Endothelial cell of umbilical vein (primary cell): ENCODE measurements at regions not wholly inside any gene's neighbourhood (a gene's known extent, or its start where the extent isn't known, plus 50 kb on each side); places are given as distances from the start of the nearest gene placed in this dataset.

Source experiments
- BruUV-seq: library from RNA; stranded (reverse); fragments of 400-500 nt; replicated peaks from 2 replicates; lab custom pipeline; 2021; lab: Mats Ljungman, UMichigan
- CTCF ChIA-PET: fragments of 300-600, 350-600 bp; sonication (Branson Sonifier 250); formaldehyde crosslinking; loops from one replicate; lab custom pipeline; 2021; ENCODE audit warnings: antibody characterized with exemption, inconsistent platforms; lab: Charles Lee
- POLR2A ChIA-PET: fragments of 300-600, 350-600 bp; sonication (Branson Sonifier 250); formaldehyde crosslinking; loops from one replicate; lab custom pipeline; 2021; ENCODE audit warnings: antibody characterized with exemption, inconsistent platforms; lab: Charles Lee
- DNase-seq: peaks from one replicate; pipeline ENCODE4 v3.0.0-alpha.2; 2011; ENCODE audit warnings: low read depth, low spot score
- FAIRE-seq: peaks from 2 replicates; lab custom pipeline; 2011; peaks lifted over from hg19 to GRCh38; lab: Jason Lieb, UNC
- H2AFZ ChIP-seq: 2 replicates; pipeline ENCODE4 v1.6.0; 2012; ENCODE audit warnings: low read depth, low read length, control low read depth, inconsistent platforms
- H3K27ac ChIP-seq: 2 replicates; pipeline ENCODE4 v1.5.1; 2011; ENCODE audit warnings: low read depth, mild to moderate bottlenecking, control low read depth, low read length, moderate library complexity; ENCODE audit not compliant: insufficient read depth
- H3K27me3 ChIP-seq, 2 experiments: 2 replicates each; pipeline versions ENCODE4 v1.6.0 to v1.6.1; 2011; ENCODE audit warnings: low read length in 2 of 2, mixed read lengths in 1 of 2; ENCODE audit not compliant: control insufficient read depth in 2 of 2, insufficient read depth in 2 of 2
- H3K36me3 ChIP-seq, 2 experiments: 2 replicates in 1 of 2; 3 replicates in 1 of 2; pipeline ENCODE4 v1.5.1; 2011; ENCODE audit warnings: low read length in 2 of 2, mild to moderate bottlenecking in 1 of 2, moderate library complexity in 1 of 2; ENCODE audit not compliant: control insufficient read depth in 2 of 2, insufficient read depth in 2 of 2; ENCODE audit errors: extremely low read depth in 1 of 2
- H3K4me1 ChIP-seq: 3 replicates; pipeline ENCODE4 v1.5.1; 2011; ENCODE audit warnings: mild to moderate bottlenecking, low read length; ENCODE audit not compliant: control insufficient read depth, insufficient read depth; ENCODE audit errors: extremely low read depth
- H3K4me2 ChIP-seq: 2 replicates; pipeline ENCODE4 v1.6.1; 2011; ENCODE audit warnings: low read length, control low read depth, mixed read lengths; ENCODE audit not compliant: insufficient read depth
- H3K4me3 ChIP-seq, 3 experiments: fragments of 200-600 bp in 1 of 3; sonication (generic), shearing (Covaris generic) in 1 of 3; replicated peaks in 1 of 3; 2 replicates each; pipeline ENCODE4 v1.5.1; 2011 to 2016; ENCODE audit warnings: control low read depth in 3 of 3, low read length in 3 of 3, mild to moderate bottlenecking in 2 of 3, inconsistent platforms in 1 of 3, low read depth in 1 of 3, moderate library complexity in 1 of 3; ENCODE audit not compliant: insufficient read depth in 1 of 3
- H3K79me2 ChIP-seq: 2 replicates; pipeline ENCODE4 v1.6.0; 2012; ENCODE audit warnings: low read length, inconsistent platforms; ENCODE audit not compliant: control insufficient read depth, insufficient read depth
- H3K9ac ChIP-seq: replicated peaks from 2 replicates; pipeline ENCODE3; 2011; ENCODE audit warnings: low read length, control low read depth; ENCODE audit not compliant: insufficient read depth; ENCODE audit errors: extremely low read depth
- H3K9me1 ChIP-seq: replicated peaks from 3 replicates; pipeline ENCODE4 v1.6.0; 2011; ENCODE audit warnings: mild to moderate bottlenecking, low read length; ENCODE audit not compliant: control insufficient read depth, insufficient read depth; ENCODE audit errors: extremely low read depth
- H3K9me3 ChIP-seq: replicated peaks from 2 replicates; pipeline ENCODE4 v1.5.1; 2012; ENCODE audit warnings: low read length, inconsistent platforms; ENCODE audit not compliant: control insufficient read depth, insufficient read depth
- H4K20me1 ChIP-seq: replicated peaks from 2 replicates; pipeline ENCODE3; 2011; ENCODE audit warnings: mild to moderate bottlenecking, low read length; ENCODE audit not compliant: control insufficient read depth, insufficient read depth; ENCODE audit errors: extremely low read depth
- CTCF ChIP-seq, 2 donors: IDR thresholded peaks; 1 replicate in 1 of 2; 2 replicates in 1 of 2; pipeline ENCODE4 v1.5.1; 2011; ENCODE audit warnings: low read length in 2 of 2, mild to moderate bottlenecking in 2 of 2, moderate library complexity in 2 of 2, control low read depth in 1 of 2, inconsistent platforms in 1 of 2, low read depth in 1 of 2; ENCODE audit not compliant: insufficient read depth in 1 of 2; ENCODE audit errors: extremely low read depth in 1 of 2
- EZH2 ChIP-seq: IDR thresholded peaks from 2 replicates; pipeline ENCODE4 v1.6.1; 2012; ENCODE audit warnings: borderline replicate concordance, low read depth, mild to moderate bottlenecking, moderate library complexity, low read length, inconsistent platforms; ENCODE audit not compliant: severe bottlenecking
- FOS ChIP-seq: IDR thresholded peaks from 2 replicates; pipeline ENCODE4 v1.6.1; 2011; ENCODE audit warnings: mild to moderate bottlenecking, low read length, moderate library complexity, borderline replicate concordance; ENCODE audit not compliant: insufficient read depth
- GATA2 ChIP-seq: IDR thresholded peaks from 2 replicates; pipeline ENCODE4 v1.7.0; 2011; ENCODE audit warnings: low read depth, mild to moderate bottlenecking, moderate library complexity, mixed read lengths, low read length; ENCODE audit not compliant: insufficient read length, insufficient read depth
- JUN ChIP-seq: IDR thresholded peaks from 2 replicates; pipeline ENCODE4 v1.6.1; 2011; ENCODE audit warnings: borderline replicate concordance, low read depth; ENCODE audit not compliant: insufficient read length, insufficient read depth
- MAX ChIP-seq: IDR thresholded peaks from 2 replicates; pipeline ENCODE4 v1.6.1; 2011; ENCODE audit not compliant: insufficient read depth, insufficient read length
- MYC ChIP-seq: IDR thresholded peaks from one replicate; pipeline ENCODE4 v1.6.1; 2011; ENCODE audit warnings: mild to moderate bottlenecking, low read depth, low read length
- POLR2A ChIP-seq: IDR thresholded peaks from 2 replicates; pipeline ENCODE4 v1.6.1; 2012; ENCODE audit warnings: low read depth, mild to moderate bottlenecking, control low read depth, low read length
- POLR2AphosphoS5 ChIP-seq: IDR thresholded peaks from 2 replicates; pipeline ENCODE4 v1.6.1; 2012; ENCODE audit warnings: low read depth, mild to moderate bottlenecking, control low read depth, low read length, moderate library complexity; ENCODE audit not compliant: insufficient read depth
- dilution Hi-C: fragments of 300-500 bp; cut with MboI; formaldehyde crosslinking; loops from one replicate; pipeline ENCODE4 v1.15.0; 2019; ENCODE audit warnings: low sequenced_read_pairs; ENCODE audit not compliant: extremely low pct_ligation_motif_present
- intact Hi-C: fragments of 100-400 bp; cut with micrococcal nuclease; formaldehyde crosslinking; loops from one replicate; pipeline ENCODE4 v1.10.0; 2022

GRCh38 chr6:53441761-53442160, 93.0 kb upstream of the ELOVL5 start:
- no TSS peak for BruUV-seq
- no peak for DNase-seq
- H3K27ac ChIP-seq = no peak overlapping the region
- no peak overlapping the region for H3K4me2 ChIP-seq
- ChIA-PET POLR2A (no interaction called here), CTCF (interaction anchor here (1.2 to 1.3 kb wide), 1 partner anchor 43 kb away, joined by 3 to 4 read pairs; no protein-coding TSS in a partner anchor)
- no peaks in the 10 kb centered on the region for H4K20me1 ChIP-seq
- H3K4me3 ChIP-seq = no peak overlapping the region
- dilution Hi-C loops (no loop called here), intact Hi-C loops (no loop called here)
- no peaks in the 10 kb centered on the region for H3K4me1 ChIP-seq
- H3K36me3 ChIP-seq = no peaks in the 10 kb centered on the region
- FAIRE-seq = no peak
- no peak overlapping the region for H2AFZ ChIP-seq
- H3K9me1 ChIP-seq = no peaks in the 10 kb centered on the region
- H3K9ac ChIP-seq = no peak overlapping the region
- H3K9me3 ChIP-seq = no peaks in the 10 kb centered on the region
- TF ChIP-seq FOS (no peak), CTCF (IDR thresholded peaks at IDR 0.05; ENCODE audit: extremely low read depth in 1 of 2, insufficient read depth in 1 of 2, low read depth in 1 of 2, low read length in 2 of 2) (no peak), MAX (no peak), MYC (no peak), POLR2A (no peak), POLR2AphosphoS5 (no peak), JUN (no peak), EZH2 (no peak), GATA2 (no peak)
- no peaks in the 10 kb centered on the region for H3K79me2 ChIP-seq
- H3K27me3 ChIP-seq = peaks cover 3 to 5% of the 10 kb centered on the region in 2 experiments
